Activated CD4-positive, alpha-beta T cell treated with anti-CD3 and anti-CD28 coated beads for 4 hours (primary cell): ENCODE measurements at regions not wholly inside any gene's neighbourhood (a gene's known extent, or its start where the extent isn't known, plus 50 kb on each side); places are given as distances from the start of the nearest gene placed in this dataset.

ENCODE experiments used
- DNase-seq, 2 donors: peaks; one replicate each; pipeline ENCODE4 v3.0.0-alpha.2; 2020

DNA sequence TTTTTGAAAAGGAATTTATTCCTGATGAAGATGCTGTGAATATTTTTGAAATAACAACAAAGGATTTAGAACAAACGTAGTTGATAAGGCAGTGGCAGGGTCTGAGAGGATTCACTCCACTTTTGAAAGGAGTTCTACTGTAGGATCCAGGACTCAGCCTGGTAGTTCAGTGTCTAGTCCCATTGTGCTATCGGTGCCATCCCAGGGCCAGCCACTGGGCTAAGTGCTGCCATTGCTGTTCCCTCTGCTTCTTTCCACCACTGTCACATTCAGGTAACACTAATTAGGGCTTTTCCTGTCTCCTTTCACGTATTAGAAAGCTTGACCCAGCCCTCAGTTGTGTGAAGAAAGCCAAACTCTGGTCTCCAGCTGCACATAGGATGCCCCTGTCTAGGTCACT lies 177.3 kb downstream of the TEX36 start:
- DNase-seq = no peak

DNA sequence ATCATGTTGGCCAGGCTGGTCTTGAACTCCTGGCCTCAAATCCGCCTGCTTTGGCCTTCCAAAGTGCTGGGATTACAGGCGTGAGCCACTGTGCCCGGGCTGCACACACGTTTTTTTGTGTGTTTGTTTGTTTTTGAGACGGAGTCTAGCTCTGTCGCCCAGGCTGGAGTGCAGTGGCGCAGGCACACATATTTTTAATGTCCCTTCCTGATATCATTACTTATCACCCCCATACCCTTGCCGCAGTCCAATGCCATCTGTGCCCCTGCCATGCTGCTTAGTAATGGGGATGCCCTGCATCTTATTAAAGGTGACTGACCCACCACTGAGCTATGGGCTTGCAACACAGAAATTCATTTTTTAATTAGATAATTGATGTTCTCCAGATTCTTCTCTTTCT lies 180.7 kb downstream of the TEX36 start:
- DNase-seq = no peak

DNA sequence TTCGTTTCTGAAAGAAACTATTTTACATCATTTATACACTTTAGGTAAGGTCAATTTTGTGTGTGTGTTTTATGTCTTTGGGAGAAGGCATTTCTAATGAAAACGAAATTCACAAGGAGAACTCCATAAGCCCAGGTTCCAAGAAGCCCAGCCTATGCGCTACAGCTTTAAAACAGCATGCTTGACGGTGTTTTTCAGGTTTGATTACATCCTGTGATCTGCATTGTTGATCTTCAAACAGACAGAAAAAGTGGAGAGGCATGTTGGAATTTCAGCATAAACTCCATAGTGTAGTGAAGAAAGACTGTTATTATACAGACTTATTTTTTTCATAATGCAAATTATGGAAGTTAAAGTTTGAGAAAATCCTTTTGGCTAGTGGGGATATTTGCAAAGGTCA lies 187.6 kb downstream of the TEX36 start:
- no peak for DNase-seq

- DNase-seq = no peak
Observed at GRCh38 chr10:125494651-125495239, 188.2 kb downstream of the TEX36 start.

DNA sequence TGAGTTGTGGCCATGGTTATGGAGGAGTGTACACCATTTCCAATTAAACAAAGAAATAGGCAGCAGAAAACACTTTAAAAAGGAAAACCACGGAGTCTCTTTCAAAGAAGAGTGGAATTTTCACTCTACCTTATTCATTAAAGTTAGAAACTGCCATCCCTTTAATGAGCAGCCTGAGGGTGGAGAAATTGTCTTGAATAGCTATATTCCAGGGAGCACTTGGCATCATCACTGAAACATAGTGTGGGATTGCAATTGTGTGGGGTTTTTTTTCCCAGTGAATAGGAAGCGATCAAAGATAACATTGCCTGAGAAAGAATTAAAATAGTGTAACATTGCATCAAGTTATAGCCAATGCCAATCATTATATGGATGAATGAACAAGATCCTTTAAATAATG lies 191.6 kb downstream of the TEX36 start:
- no peak for DNase-seq

DNA sequence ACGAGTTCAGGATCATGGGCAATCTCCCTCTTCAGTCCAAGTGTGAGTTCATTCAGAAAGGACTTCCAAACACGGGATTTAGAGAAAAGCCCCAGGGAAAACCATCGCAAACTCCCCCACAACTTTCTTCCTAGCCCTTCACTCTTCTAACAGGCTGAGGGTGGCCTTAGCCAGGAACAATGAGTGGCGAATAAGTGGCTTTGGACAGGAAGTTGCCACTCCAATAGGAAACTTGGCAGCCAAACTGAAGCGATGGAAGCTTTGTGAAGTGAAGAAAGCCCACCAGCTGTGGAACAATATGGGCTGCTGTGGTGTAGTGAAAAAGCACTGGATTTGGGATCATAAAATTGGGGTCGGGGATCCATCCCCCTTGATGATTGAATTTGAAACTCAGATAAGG lies 193.2 kb downstream of the TEX36 start:
- DNase-seq = no peak

- DNase-seq = no peak
Observed at GRCh38 chr10:125485665-125486064, 197.3 kb downstream of the TEX36 start.

DNA sequence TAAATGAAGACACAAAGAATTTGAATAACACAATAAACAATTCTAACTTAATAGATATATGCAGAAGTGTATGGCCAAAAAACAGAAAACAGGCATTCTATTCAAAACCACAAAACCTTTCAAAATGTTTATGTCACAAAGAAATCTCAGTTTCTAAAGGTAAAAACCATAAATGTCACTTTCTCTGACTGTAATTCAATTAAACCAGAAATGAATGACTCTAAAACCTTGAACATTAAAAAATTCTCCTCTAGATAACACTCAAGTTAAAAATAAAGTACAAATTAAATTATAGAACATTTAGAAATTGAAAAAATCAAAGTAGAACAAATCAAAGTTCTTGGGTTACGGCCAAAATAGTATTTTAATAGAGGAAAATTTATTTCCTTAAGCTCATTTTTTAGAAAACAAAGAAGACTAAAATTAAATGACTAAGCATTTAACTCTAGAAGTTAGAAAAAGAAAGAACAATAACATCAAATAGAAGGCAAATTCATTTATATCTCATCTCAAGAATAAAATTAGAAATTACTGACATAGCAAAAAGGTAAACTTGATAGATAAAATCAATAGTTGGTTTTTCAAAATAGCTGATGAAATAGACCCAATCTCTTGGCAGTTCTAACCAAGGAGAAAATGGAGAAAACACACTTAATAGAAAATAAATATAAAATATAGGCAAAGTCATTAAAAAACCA lies 198.8 kb downstream of the TEX36 start:
- no peak for DNase-seq

GRCh38 chr10:125482637-125483036 lies 200.3 kb downstream of the TEX36 start:
- no peak for DNase-seq

DNA sequence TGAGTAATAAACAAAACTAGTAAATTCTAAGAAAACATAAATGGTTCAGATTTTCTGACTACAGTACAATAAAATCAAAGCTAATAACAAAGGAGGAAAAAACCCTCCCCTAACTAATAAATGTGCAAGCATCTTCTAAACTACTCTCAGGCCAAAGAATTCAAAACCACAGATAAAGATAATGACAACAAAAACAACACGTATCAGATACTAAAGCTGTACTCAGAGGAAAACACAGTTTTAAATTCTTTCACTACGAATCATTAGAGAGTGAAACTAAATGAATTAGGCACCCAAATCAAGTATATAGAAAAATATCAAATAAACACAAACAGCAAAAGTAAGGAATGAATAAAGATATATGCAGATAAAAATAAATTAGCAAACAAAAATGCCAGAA lies 200.9 kb downstream of the TEX36 start:
- no peak for DNase-seq

DNA sequence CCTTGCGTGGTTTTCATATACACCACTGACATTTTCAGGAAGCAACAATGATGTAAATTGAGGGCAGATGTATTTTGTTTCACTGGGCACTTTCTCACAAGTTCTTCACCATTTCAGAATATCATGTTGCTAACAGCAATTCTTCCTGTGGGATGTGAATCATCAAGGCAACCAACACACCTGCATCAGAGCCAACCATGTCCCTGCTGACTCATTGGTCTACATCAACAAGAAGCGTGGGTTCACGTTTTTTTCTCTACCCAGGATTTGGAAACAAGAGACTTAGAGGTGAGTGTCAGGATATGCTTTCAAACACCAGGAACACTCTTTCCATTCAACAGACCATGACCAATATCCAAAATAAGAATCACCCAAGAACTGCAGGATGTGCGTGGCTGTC lies 203.9 kb downstream of the TEX36 start:
- DNase-seq = no peak

DNA sequence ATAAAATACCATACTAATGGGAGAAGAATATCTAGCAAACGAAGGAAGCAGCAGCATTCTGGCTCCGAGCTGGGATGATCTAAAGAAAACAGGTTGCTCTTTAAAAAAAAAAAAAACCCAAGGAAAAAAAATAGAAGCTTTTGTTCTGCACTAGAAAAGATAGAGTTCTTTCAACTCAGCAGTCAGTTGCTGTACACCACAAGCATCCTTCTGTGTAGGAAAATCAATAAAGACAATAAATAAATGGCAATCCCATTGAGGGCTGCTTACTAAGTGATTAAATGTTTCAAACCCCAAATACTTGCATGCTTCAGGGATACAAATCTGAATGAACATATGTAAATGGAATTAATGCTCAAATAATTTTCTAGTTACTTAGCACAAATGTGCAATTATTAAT lies 207.1 kb downstream of the TEX36 start:
- no peak for DNase-seq

DNA sequence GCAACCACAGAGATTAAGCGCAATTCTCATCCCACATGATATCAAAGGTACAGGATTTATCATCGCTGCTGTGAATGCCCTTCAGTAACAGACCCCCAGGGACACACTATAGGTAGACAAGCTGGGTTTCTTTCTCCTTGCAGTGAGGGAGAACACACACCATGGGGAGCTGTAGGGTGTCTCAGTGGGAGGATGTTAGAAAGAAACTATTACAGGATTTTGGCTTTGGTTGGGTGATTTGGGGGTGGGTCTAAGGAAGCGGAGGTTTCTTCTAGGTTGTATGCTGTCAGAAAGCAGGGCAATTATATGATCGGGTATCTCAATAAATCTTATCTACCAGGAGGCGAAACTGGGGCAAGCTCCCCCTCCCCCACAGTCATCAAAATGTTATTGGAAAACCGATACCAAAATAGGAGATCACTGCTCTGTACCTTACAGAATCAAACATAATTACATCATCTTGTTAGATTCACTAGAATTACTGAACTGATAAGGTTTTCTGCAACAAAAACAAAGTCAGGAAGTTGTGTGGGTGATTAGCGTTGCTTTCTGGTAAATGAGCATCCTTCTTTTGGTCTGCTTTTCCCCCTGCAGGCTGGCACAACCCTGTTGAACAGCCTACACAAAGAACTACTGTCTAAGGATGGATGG lies 209.7 kb downstream of the TEX36 start:
- no peak for DNase-seq

- DNase-seq = no peak
Observed at GRCh38 chr10:125472010-125472607, 210.9 kb downstream of the TEX36 start.

DNA sequence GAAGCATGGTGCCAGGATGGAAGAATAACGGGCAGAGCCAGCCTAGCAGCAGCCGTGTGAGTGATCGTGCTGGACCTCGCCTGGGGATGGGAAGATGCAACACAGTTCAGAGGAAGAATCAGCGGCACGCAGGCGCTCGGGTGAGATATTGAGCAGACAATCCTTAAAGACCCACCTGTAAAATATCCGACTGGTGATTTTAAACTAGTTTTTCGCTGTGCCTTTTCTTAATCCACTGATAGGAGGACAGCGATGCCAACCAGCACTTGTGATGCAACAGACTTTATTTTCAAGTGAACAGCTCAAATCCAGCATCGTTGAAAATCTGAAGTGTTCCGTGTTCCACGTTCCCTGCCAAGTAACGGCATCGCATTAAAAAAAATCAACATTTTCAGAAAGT lies 214.7 kb downstream of the TEX36 start:
- no peak for DNase-seq

DNA sequence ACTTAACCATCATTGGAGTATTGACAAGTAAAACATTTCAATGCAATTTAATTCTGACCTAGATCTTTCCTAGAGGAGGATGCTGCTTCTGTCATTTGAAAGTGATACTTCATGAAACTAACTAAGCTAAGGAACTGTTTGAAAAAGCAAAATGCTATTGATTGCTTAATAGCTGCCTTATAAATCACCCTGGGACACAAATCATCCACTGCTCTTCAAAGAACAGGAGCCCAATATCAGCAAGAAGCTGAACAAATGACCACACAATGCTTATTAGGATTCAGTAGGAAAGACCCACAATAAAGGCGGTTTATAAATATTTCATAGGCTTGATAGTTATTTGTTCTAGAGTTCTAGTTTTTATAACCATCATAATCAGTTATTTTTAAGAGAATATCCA lies 216.3 kb downstream of the TEX36 start:
- DNase-seq = no peak

GRCh38 chr10:125462845-125463244 lies 220.1 kb downstream of the TEX36 start:
- no peak for DNase-seq

GRCh38 chr10:125460326-125460725 lies 222.6 kb downstream of the TEX36 start:
- no peak for DNase-seq

- no peak for DNase-seq
Observed at GRCh38 chr10:125457406-125457805, 225.6 kb downstream of the TEX36 start.

DNA sequence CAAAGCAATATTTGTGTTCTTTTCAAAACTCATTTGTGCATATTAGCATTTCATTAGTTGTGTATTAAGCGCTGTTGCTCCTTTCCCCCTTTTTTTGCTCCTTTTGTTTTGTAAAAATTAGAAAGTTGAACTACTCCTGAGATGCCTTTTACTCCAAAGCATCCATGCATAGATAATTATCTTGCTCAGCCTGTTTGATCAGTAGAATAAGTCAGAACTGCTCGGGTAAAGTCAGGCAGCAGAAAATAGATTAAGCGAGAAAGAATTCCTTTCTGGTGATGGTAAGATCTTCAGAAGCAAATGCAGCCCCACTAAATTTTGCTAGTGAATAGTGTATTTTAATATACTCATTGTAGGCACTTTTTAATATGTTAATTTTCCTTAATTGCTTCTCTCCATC lies 227.1 kb downstream of the TEX36 start:
- DNase-seq = no peak

DNA sequence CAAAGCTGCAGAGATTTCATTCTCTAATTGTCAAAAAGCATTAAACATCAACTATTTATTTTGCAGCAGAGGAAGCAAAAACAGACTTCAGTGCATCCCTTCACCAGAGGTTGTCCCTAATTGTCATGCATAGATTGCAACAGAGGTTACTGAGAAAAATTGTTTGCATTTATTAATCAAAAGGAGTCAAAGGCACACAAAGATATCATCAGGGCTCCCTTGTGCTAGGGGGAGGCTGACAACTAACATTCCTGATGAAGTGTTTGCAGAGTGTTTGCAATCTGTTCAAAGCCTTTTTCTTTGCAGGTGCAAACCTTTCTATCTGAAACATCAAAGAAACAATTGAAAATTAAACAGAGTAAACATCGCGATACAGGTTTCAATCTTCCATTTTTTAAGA lies 227.5 kb downstream of the TEX36 start:
- no peak for DNase-seq

DNA sequence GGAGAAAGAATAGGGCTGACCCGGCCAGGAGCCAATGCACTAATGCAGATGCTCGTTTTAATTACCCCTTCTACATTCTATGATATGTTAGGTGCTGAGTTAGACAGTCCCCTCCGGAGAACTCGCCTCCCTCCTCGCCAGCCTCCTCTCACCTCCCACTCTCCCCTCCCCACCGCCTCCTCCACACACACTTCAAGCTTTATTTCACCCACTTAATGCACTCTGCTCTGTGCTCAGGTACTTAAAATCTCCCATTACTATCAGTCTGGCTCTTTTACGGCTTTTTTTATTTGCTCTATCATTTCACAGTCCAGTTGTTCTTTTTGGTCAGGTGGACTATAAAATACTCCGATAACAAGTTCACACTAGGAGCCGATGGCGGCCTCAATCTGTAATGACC lies 231.6 kb downstream of the TEX36 start:
- DNase-seq = no peak

DNA sequence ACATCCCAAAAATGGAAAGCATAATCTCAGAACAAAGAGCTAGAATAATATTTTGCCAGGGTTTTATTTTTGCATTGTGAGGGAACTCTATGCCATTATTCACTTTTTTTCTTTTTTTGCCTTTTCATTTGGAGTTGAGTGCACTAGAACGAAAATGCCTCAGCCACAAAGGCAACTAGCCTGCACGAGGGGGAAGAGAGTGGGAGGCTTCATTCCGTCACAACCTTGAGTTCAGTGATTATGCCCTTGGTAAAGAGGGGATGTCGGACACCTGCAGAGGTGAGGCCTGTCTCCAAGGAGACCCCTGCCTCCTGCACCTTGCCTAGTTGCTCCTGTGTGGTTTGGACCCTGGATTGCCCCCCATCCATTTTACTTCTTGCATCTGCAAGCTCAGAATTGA lies 232.7 kb downstream of the TEX36 start:
- DNase-seq = no peak

- no peak for DNase-seq
Observed at GRCh38 chr10:125449571-125449970, 233.4 kb downstream of the TEX36 start.
